HEK293 (cell line): ENCODE measurements at regions not wholly inside any gene's neighbourhood (a gene's known extent, or its start where the extent isn't known, plus 50 kb on each side); places are given as distances from the start of the nearest gene placed in this dataset.

Experiments used
- CTCF ChIA-PET: fragments of 350-600 bp; formaldehyde crosslinking; extraction: SDS; loops from one replicate; lab custom pipeline; 2021; ENCODE audit warnings: antibody characterized with exemption; lab: Yijun Ruan, JAX
- POLR2A ChIA-PET: fragments of 300-600 bp; formaldehyde crosslinking; extraction: SDS; loops from one replicate; lab custom pipeline; 2020; ENCODE audit warnings: antibody characterized with exemption, inconsistent platforms; lab: Yijun Ruan, JAX
- H3K27ac ChIP-seq: fragments of 200-500 bp; sonication (Bioruptor generic); 2 replicates; pipeline ENCODE4 v1.5.1; 2014; ENCODE audit warnings: low read depth, low read length, control low read depth, inconsistent platforms; ENCODE audit errors: extremely low read depth
- H3K36me3 ChIP-seq, 2 experiments: fragments of 200-500 bp in 1 of 2; sonication (Bioruptor generic) in 1 of 2; 1 replicate in 1 of 2; 2 replicates in 1 of 2; pipeline ENCODE4 v1.5.1; 2014 to 2017; ENCODE audit warnings: inconsistent platforms in 2 of 2, low read length in 2 of 2; ENCODE audit not compliant: control insufficient read depth in 2 of 2, insufficient read depth in 1 of 2
- H3K4me1 ChIP-seq: fragments of 200-500 bp; sonication (Bioruptor generic); 2 replicates; pipeline ENCODE4 v1.5.1; 2014; ENCODE audit warnings: mild to moderate bottlenecking, low read length, inconsistent platforms; ENCODE audit not compliant: control insufficient read depth, insufficient read depth
- H3K4me3 ChIP-seq: 2 replicates; pipeline ENCODE4 v1.5.1; 2011; ENCODE audit warnings: low read depth, mild to moderate bottlenecking, control low read depth, low read length, moderate library complexity
- H3K9me3 ChIP-seq: fragments of 200-500 bp; sonication (Bioruptor generic); 2 replicates; pipeline ENCODE4 v1.5.1; 2014; ENCODE audit warnings: low read depth, low read length, inconsistent platforms; ENCODE audit not compliant: control insufficient read depth, insufficient read depth
- ELK4 ChIP-seq: IDR thresholded peaks from 2 replicates; pipeline ENCODE4 v1.6.1; 2011; ENCODE audit warnings: mild to moderate bottlenecking, low read depth, low read length, borderline replicate concordance
- HOXA7 ChIP-seq: sonication (generic); formaldehyde crosslinking; IDR thresholded peaks from 2 replicates; pipeline ENCODE4 v1.8.1; 2022; ENCODE audit warnings: missing genetic modification reagents, borderline replicate concordance
- KLF1 ChIP-seq: fragments of 450-650 bp; formaldehyde crosslinking; IDR thresholded peaks from 2 replicates; pipeline ENCODE4 v1.5.1; 2016; ENCODE audit warnings: missing biosample characterization, missing genetic modification characterization
- KLF16 ChIP-seq: fragments of 450-650 bp; formaldehyde crosslinking; IDR thresholded peaks from 2 replicates; pipeline ENCODE4 v1.5.1; 2017; ENCODE audit warnings: missing biosample characterization, missing genetic modification characterization
- KLF17 ChIP-seq: fragments of 450-650 bp; formaldehyde crosslinking; IDR thresholded peaks from 2 replicates; pipeline ENCODE4 v1.5.1; 2016; ENCODE audit warnings: missing biosample characterization, missing genetic modification characterization
- KLF8 ChIP-seq: fragments of 450-650 bp; formaldehyde crosslinking; IDR thresholded peaks from 2 replicates; pipeline ENCODE4 v1.5.1; 2016; ENCODE audit warnings: missing biosample characterization, missing genetic modification characterization
- MZF1 ChIP-seq: fragments of 450-650 bp; formaldehyde crosslinking; IDR thresholded peaks from 2 replicates; pipeline ENCODE4 v1.5.1; 2017; ENCODE audit warnings: missing biosample characterization, missing genetic modification characterization, borderline replicate concordance
- SP2 ChIP-seq: fragments of 450-650 bp; formaldehyde crosslinking; IDR thresholded peaks from 2 replicates; pipeline ENCODE4 v1.5.1; 2016; ENCODE audit warnings: missing biosample characterization, missing genetic modification characterization
- ZBTB1 ChIP-seq: fragments of 450-650 bp; formaldehyde crosslinking; IDR thresholded peaks from 2 replicates; pipeline ENCODE4 v1.5.1; 2016; ENCODE audit warnings: missing biosample characterization, missing genetic modification characterization
- ZBTB44 ChIP-seq: fragments of 450-650 bp; IDR thresholded peaks from 2 replicates; pipeline ENCODE4 v1.5.1; 2018; ENCODE audit warnings: missing biosample characterization, mild to moderate bottlenecking, missing genetic modification characterization
- ZBTB7A ChIP-seq: fragments of 450-650 bp; formaldehyde crosslinking; IDR thresholded peaks from 2 replicates; pipeline ENCODE4 v1.5.1; 2016; ENCODE audit warnings: low read depth, missing biosample characterization, missing genetic modification characterization
- ZNF114 ChIP-seq: fragments of 450-650 bp; formaldehyde crosslinking; IDR thresholded peaks from 2 replicates; pipeline ENCODE4 v1.5.0; 2017; ENCODE audit warnings: missing biosample characterization, missing genetic modification characterization
- ZNF148 ChIP-seq: fragments of 450-650 bp; formaldehyde crosslinking; IDR thresholded peaks from 2 replicates; pipeline ENCODE4 v1.5.0; 2017; ENCODE audit warnings: missing biosample characterization, missing genetic modification characterization, borderline replicate concordance
- ZNF174 ChIP-seq: fragments of 450-650 bp; formaldehyde crosslinking; IDR thresholded peaks from 2 replicates; pipeline ENCODE4 v1.5.0; 2017; ENCODE audit warnings: missing biosample characterization, mild to moderate bottlenecking, missing genetic modification characterization
- ZNF391 ChIP-seq: fragments of 450-650 bp; formaldehyde crosslinking; IDR thresholded peaks from 2 replicates; pipeline ENCODE4 v1.5.1; 2016; ENCODE audit warnings: low read depth, missing biosample characterization, missing genetic modification characterization, borderline replicate concordance
- ZNF404 ChIP-seq: fragments of 450-650 bp; formaldehyde crosslinking; IDR thresholded peaks from 2 replicates; pipeline ENCODE4 v1.5.1; 2017; ENCODE audit warnings: missing biosample characterization, missing genetic modification characterization
- ZNF560 ChIP-seq: fragments of 450-650 bp; formaldehyde crosslinking; IDR thresholded peaks from 2 replicates; pipeline ENCODE4 v1.5.1; 2017; ENCODE audit warnings: missing biosample characterization, missing genetic modification characterization, borderline replicate concordance
- ZNF639 ChIP-seq: fragments of 450-650 bp; formaldehyde crosslinking; IDR thresholded peaks from 2 replicates; pipeline ENCODE4 v1.5.1; 2016; ENCODE audit warnings: missing biosample characterization, missing genetic modification characterization
- ZNF660 ChIP-seq: fragments of 450-650 bp; IDR thresholded peaks from 2 replicates; pipeline ENCODE4 v1.5.1; 2018; ENCODE audit warnings: missing biosample characterization, mild to moderate bottlenecking, missing genetic modification characterization
- ZNF664 ChIP-seq: fragments of 450-650 bp; formaldehyde crosslinking; IDR thresholded peaks from 2 replicates; pipeline ENCODE4 v1.5.1; 2016; ENCODE audit warnings: missing biosample characterization, missing genetic modification characterization
- ZNF692 ChIP-seq: fragments of 450-650 bp; formaldehyde crosslinking; IDR thresholded peaks from 2 replicates; pipeline ENCODE4 v1.5.1; 2016; ENCODE audit warnings: missing biosample characterization, missing genetic modification characterization
- ZSCAN30 ChIP-seq: fragments of 450-650 bp; IDR thresholded peaks from 2 replicates; pipeline ENCODE4 v1.5.1; 2018; ENCODE audit warnings: missing biosample characterization, mild to moderate bottlenecking, missing genetic modification characterization, moderate library complexity
- ZSCAN4 ChIP-seq: fragments of 450-650 bp; formaldehyde crosslinking; IDR thresholded peaks from 2 replicates; pipeline ENCODE4 v1.5.1; 2017; ENCODE audit warnings: missing biosample characterization, missing genetic modification characterization

- Histone ChIP-seq H3K27ac (no peak overlapping the region), H3K36me3 (no peaks in the 10 kb centered on the region), H3K4me1 (no peaks in the 10 kb centered on the region), H3K4me3 (no peak overlapping the region), H3K9me3 (no peaks in the 10 kb centered on the region)
- ChIA-PET POLR2A (no interaction called here), CTCF (interaction anchor here (2.7 kb wide), 1 partner anchor 21 kb away, joined by 12 read pairs; no protein-coding TSS in a partner anchor)
- TF ChIP-seq ZNF404 (tag by site-specific recombination) (no peak), ZSCAN30 (tag by site-specific recombination) (no peak), KLF16 (tag by site-specific recombination) (no peak), ZNF391 (no peak), HOXA7 (CRISPR knock-in tag) (no peak), ZNF114 (tag by site-specific recombination) (no peak), KLF8 (tag by site-specific recombination) (no peak), ZNF174 (tag by site-specific recombination) (no peak), KLF17 (no peak), ZBTB44 (tag by site-specific recombination) (no peak), ZNF692 (no peak), ELK4 (no peak), SP2 (tag by site-specific recombination) (no peak), MZF1 (tag by site-specific recombination) (no peak), KLF1 (tag by site-specific recombination) (no peak), ZNF660 (tag by site-specific recombination) (no peak), ZNF664 (tag by site-specific recombination) (no peak), ZBTB7A (tag by site-specific recombination) (no peak), ZNF560 (no peak)
Observed at GRCh38 chr7:45239486-45239885, 81.9 kb downstream of the RAMP3 start.

- Histone ChIP-seq H3K4me3 (no peak overlapping the region), H3K27ac (no peak overlapping the region), H3K4me1 (no peaks in the 10 kb centered on the region), H3K9me3 (no peaks in the 10 kb centered on the region), H3K36me3 (no peaks in the 10 kb centered on the region)
- POLR2A ChIA-PET: no interaction called here
- CTCF ChIA-PET: interaction anchor here (1.0 to 2.7 kb wide), 2 partner anchors 19 to 21 kb away, joined by 3 to 12 read pairs; no protein-coding TSS in a partner anchor
- no peak for TF ChIP-seq ZBTB1 (tag by site-specific recombination)
- no peak for TF ChIP-seq ZNF148
- no peak for TF ChIP-seq ZNF639 (tag by site-specific recombination)
- TF ChIP-seq ZSCAN4: no peak
Observed at GRCh38 chr7:45240273-45240771, 82.7 kb downstream of the RAMP3 start.
